Eye (tissue), 1 donor: ENCODE measurements at regions not wholly inside any gene's neighbourhood (a gene's known extent, or its start where the extent isn't known, plus 50 kb on each side); places are given as distances from the start of the nearest gene placed in this dataset.

ENCODE experiments used
- DNase-seq: peaks from one replicate; pipeline ENCODE4 v3.0.0-alpha.2; 2015

- no peak for DNase-seq
These were observed 383.9 kb downstream of the TLR4 start for GRCh38 chr9:118088090-118088489.

GRCh38 chr9:118091226-118091625, 387.0 kb downstream of the TLR4 start:
- DNase-seq: no peak

- peak; percentile 15 for DNase-seq
These were observed 387.7 kb downstream of the TLR4 start for GRCh38 chr9:118091711-118092500.

- DNase-seq: no peak
These were observed 390.2 kb downstream of the TLR4 start for GRCh38 chr9:118094387-118094786.

GRCh38 chr9:118100529-118101419, 396.6 kb downstream of the TLR4 start:
- DNase-seq: no peak

- no peak for DNase-seq
These were observed 400.2 kb downstream of the TLR4 start for GRCh38 chr9:118104363-118104762.

GRCh38 chr9:118108971-118109370, 404.8 kb downstream of the TLR4 start:
- no peak for DNase-seq

GRCh38 chr9:118109542-118109941, 405.3 kb downstream of the TLR4 start:
- DNase-seq: no peak

GRCh38 chr9:118121361-118121760, 417.2 kb downstream of the TLR4 start:
- peak; percentile 19 for DNase-seq

- DNase-seq: no peak
These were observed 424.1 kb downstream of the TLR4 start for GRCh38 chr9:118128313-118128712.

- DNase-seq: no peak
These were observed 425.3 kb downstream of the TLR4 start for GRCh38 chr9:118129541-118129940.

GRCh38 chr9:118148990-118149389, 444.8 kb downstream of the TLR4 start:
- no peak for DNase-seq

GRCh38 chr9:118156846-118157245, 452.6 kb downstream of the TLR4 start:
- no peak for DNase-seq

- no peak for DNase-seq
These were observed 458.5 kb downstream of the TLR4 start for GRCh38 chr9:118162716-118163115.

- peak; percentile 14 for DNase-seq
These were observed 459.5 kb downstream of the TLR4 start for GRCh38 chr9:118163751-118164150.

- no peak for DNase-seq
These were observed 461.2 kb downstream of the TLR4 start for GRCh38 chr9:118165451-118165850.

GRCh38 chr9:118170032-118170955, 466.1 kb downstream of the TLR4 start:
- peak; percentile 84 for DNase-seq

- no peak for DNase-seq
These were observed 473.0 kb downstream of the TLR4 start for GRCh38 chr9:118177241-118177640.

- DNase-seq: no peak
These were observed 479.4 kb downstream of the TLR4 start for GRCh38 chr9:118183576-118183975.

- no peak for DNase-seq
These were observed 483.2 kb downstream of the TLR4 start for GRCh38 chr9:118187408-118187807.

GRCh38 chr9:118189615-118190014, 485.4 kb downstream of the TLR4 start:
- DNase-seq: no peak

GRCh38 chr9:118192807-118193206, 488.6 kb downstream of the TLR4 start:
- DNase-seq: no peak

GRCh38 chr9:118209343-118209742, 505.1 kb downstream of the TLR4 start:
- no peak for DNase-seq
